Esophagus squamous epithelium (tissue), 4 donors: ENCODE measurements at regions not wholly inside any gene's neighbourhood (a gene's known extent, or its start where the extent isn't known, plus 50 kb on each side); places are given as distances from the start of the nearest gene placed in this dataset.

Source experiments
- CTCF ChIP-seq, 6 experiments: fragments of 450-650 bp in 4 of 6; fragments of 200-600 bp in 2 of 6; sonication (generic) in 2 of 6; IDR thresholded peaks; one replicate each; pipeline ENCODE4 v1.5.1; 2016 to 2019; ENCODE audit warnings: antibody characterized with exemption in 6 of 6, mild to moderate bottlenecking in 4 of 6, moderate library complexity in 4 of 6
- POLR2A ChIP-seq, 4 donors: fragments of 450-650 bp; IDR thresholded peaks; one replicate each; pipeline ENCODE4 v1.6.1; 2017; ENCODE audit warnings: antibody characterized with exemption in 4 of 4, mild to moderate bottlenecking in 4 of 4, moderate library complexity in 3 of 4

GRCh38 chr20:23254505-23254904, 96.1 kb upstream of the NXT1 start:
- TF ChIP-seq CTCF (IDR thresholded peaks at IDR 0.05): no peak
- TF ChIP-seq POLR2A (IDR thresholded peaks at IDR 0.05): no peak
